DOHH2 (cell line): ENCODE measurements at regions not wholly inside any gene's neighbourhood (a gene's known extent, or its start where the extent isn't known, plus 50 kb on each side); places are given as distances from the start of the nearest gene placed in this dataset.

Experiments
- H3F3A ChIP-seq: fragments of 200-600 bp; sonication (generic), shearing (Covaris generic); 2 replicates; pipeline ENCODE4 v1.6.0; 2016; ENCODE audit warnings: antibody characterized with exemption, mild to moderate bottlenecking; ENCODE audit not compliant: control insufficient read depth, insufficient read depth
- H3K27ac ChIP-seq: fragments of 200-600 bp; sonication (generic); 2 replicates; pipeline ENCODE4 v1.5.1; 2014; ENCODE audit warnings: low read depth, mild to moderate bottlenecking, low read length, moderate library complexity
- H3K27me3 ChIP-seq: fragments of 200-600 bp; sonication (generic); 2 replicates; pipeline ENCODE4 v1.6.1; 2014; ENCODE audit warnings: mild to moderate bottlenecking, low read length, mixed read lengths; ENCODE audit not compliant: control insufficient read depth
- H3K36me3 ChIP-seq: fragments of 200-600 bp; sonication (generic); 2 replicates; pipeline ENCODE4 v1.6.1; 2014; ENCODE audit warnings: mild to moderate bottlenecking, low read length, moderate library complexity, mixed read lengths; ENCODE audit not compliant: control insufficient read depth
- H3K4me1 ChIP-seq: fragments of 200-600 bp; sonication (generic); 2 replicates; pipeline ENCODE4 v1.6.1; 2014; ENCODE audit warnings: mild to moderate bottlenecking, low read length, mixed read lengths; ENCODE audit not compliant: control insufficient read depth
- H3K4me2 ChIP-seq: fragments of 200-600 bp; sonication (generic); 2 replicates; pipeline ENCODE4 v1.6.0; 2014; ENCODE audit warnings: mild to moderate bottlenecking, low read length, moderate library complexity
- H3K4me3 ChIP-seq: fragments of 200-600 bp; sonication (generic); 2 replicates; pipeline ENCODE4 v1.5.1; 2014; ENCODE audit warnings: mild to moderate bottlenecking, low read length, mixed read lengths
- H3K79me2 ChIP-seq: fragments of 200-600 bp; sonication (generic); 2 replicates; pipeline ENCODE4 v1.6.1; 2014; ENCODE audit warnings: mild to moderate bottlenecking, low read length, mixed read lengths; ENCODE audit not compliant: control insufficient read depth
- H3K9me2 ChIP-seq: fragments of 200-600 bp; sonication (generic); replicated peaks from 2 replicates; pipeline ENCODE4 v1.6.1; 2014; ENCODE audit warnings: mild to moderate bottlenecking, low read length, mixed read lengths; ENCODE audit not compliant: control insufficient read depth
- H3K9me3 ChIP-seq: fragments of 200-600 bp; sonication (generic); 2 replicates; pipeline ENCODE4 v1.6.1; 2014; ENCODE audit warnings: antibody characterized with exemption, low read length, mixed read lengths; ENCODE audit not compliant: control insufficient read depth, insufficient read depth
- H4K20me1 ChIP-seq: fragments of 200-600 bp; sonication (generic); 2 replicates; pipeline ENCODE4 v1.6.0; 2014; ENCODE audit warnings: low read depth, mild to moderate bottlenecking, antibody characterized with exemption, low read length, moderate library complexity; ENCODE audit not compliant: control insufficient read depth, insufficient read depth
- CTCF ChIP-seq: fragments of 200-600 bp; sonication (generic); IDR thresholded peaks from one replicate; pipeline ENCODE4 v1.5.1; 2014; ENCODE audit warnings: antibody characterized with exemption, mild to moderate bottlenecking, low read depth, low read length; ENCODE audit not compliant: poor library complexity, severe bottlenecking
- EZH2phosphoT487 ChIP-seq: fragments of 200-600 bp; sonication (generic); IDR thresholded peaks from 2 replicates; pipeline ENCODE4 v1.6.1; 2017; ENCODE audit warnings: borderline replicate concordance, mild to moderate bottlenecking, antibody characterized with exemption, low read length, moderate library complexity, mixed read lengths

GRCh38 chr5:171541341-171541776 is 121.9 kb downstream of the FGF18 start:
- no peaks in the 10 kb centered on the region for H4K20me1 ChIP-seq
- H3K9me2 ChIP-seq: no peaks in the 10 kb centered on the region
- no peak overlapping the region for H3K4me3 ChIP-seq
- TF ChIP-seq EZH2phosphoT487: no peak
- TF ChIP-seq CTCF: no peak
- no peaks in the 10 kb centered on the region for H3K9me3 ChIP-seq
- no peaks in the 10 kb centered on the region for H3K79me2 ChIP-seq
- no peaks in the 10 kb centered on the region for H3K27me3 ChIP-seq
- no peak overlapping the region for H3K27ac ChIP-seq
- no peaks in the 10 kb centered on the region for H3F3A ChIP-seq
- no peaks in the 10 kb centered on the region for H3K4me1 ChIP-seq
- H3K4me2 ChIP-seq: no peak overlapping the region
- no peaks in the 10 kb centered on the region for H3K36me3 ChIP-seq

GRCh38 chr5:171542525-171543140 is 123.2 kb downstream of the FGF18 start:
- Histone ChIP-seq H3K27me3 (no peaks in the 10 kb centered on the region), H3K4me2 (no peak overlapping the region), H3K9me2 (no peaks in the 10 kb centered on the region), H3K79me2 (no peaks in the 10 kb centered on the region), H3K27ac (no peak overlapping the region), H3K4me3 (no peak overlapping the region), H3F3A (no peaks in the 10 kb centered on the region), H3K36me3 (no peaks in the 10 kb centered on the region), H3K4me1 (no peaks in the 10 kb centered on the region), H4K20me1 (no peaks in the 10 kb centered on the region), H3K9me3 (no peaks in the 10 kb centered on the region)
- TF ChIP-seq CTCF (no peak), EZH2phosphoT487 (no peak)

- H3K4me3 ChIP-seq: no peak overlapping the region
- H3K27me3 ChIP-seq: no peaks in the 10 kb centered on the region
- H3K27ac ChIP-seq: no peak overlapping the region
- H4K20me1 ChIP-seq: no peaks in the 10 kb centered on the region
- no peak overlapping the region for H3K4me2 ChIP-seq
- no peaks in the 10 kb centered on the region for H3K9me3 ChIP-seq
- H3K4me1 ChIP-seq: no peaks in the 10 kb centered on the region
- no peaks in the 10 kb centered on the region for H3K9me2 ChIP-seq
- H3K36me3 ChIP-seq: no peaks in the 10 kb centered on the region
- H3K79me2 ChIP-seq: no peaks in the 10 kb centered on the region
- TF ChIP-seq CTCF (no peak), EZH2phosphoT487 (no peak)
- no peaks in the 10 kb centered on the region for H3F3A ChIP-seq
Measured at GRCh38 chr5:171543148-171543815, 123.8 kb downstream of the FGF18 start.
